ENCODE measurements at regions not wholly inside any gene's neighbourhood (a gene's known extent, or its start where the extent isn't known, plus 50 kb on each side); places are given as distances from the start of the nearest gene placed in this dataset.
"Not testable (repeated sequence)": the region's sequence is repeated elsewhere in the genome, so short reads cannot be mapped to it uniquely, and the experiment has no call there.

- TF ChIP-seq, protein P1, sequence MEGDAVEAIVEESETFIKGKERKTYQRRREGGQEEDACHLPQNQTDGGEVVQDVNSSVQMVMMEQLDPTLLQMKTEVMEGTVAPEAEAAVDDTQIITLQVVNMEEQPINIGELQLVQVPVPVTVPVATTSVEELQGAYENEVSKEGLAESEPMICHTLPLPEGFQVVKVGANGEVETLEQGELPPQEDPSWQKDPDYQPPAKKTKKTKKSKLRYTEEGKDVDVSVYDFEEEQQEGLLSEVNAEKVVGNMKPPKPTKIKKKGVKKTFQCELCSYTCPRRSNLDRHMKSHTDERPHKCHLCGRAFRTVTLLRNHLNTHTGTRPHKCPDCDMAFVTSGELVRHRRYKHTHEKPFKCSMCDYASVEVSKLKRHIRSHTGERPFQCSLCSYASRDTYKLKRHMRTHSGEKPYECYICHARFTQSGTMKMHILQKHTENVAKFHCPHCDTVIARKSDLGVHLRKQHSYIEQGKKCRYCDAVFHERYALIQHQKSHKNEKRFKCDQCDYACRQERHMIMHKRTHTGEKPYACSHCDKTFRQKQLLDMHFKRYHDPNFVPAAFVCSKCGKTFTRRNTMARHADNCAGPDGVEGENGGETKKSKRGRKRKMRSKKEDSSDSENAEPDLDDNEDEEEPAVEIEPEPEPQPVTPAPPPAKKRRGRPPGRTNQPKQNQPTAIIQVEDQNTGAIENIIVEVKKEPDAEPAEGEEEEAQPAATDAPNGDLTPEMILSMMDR (conservative IDR thresholded peaks at IDR 0.05; ENCODE audit: low read depth, low read length) = not testable (repeated sequence)
- TF ChIP-seq EZH2 (IDR thresholded peaks at IDR 0.05; ENCODE audit: borderline replicate concordance, low read depth, low read length, poor library complexity, severe bottlenecking) = not testable (repeated sequence)
Measured at GRCh38 chr21:6428498-6429092, 4092.8 kb upstream of the TPTE start.
